ENCODE measurements at regions not wholly inside any gene's neighbourhood (a gene's known extent, or its start where the extent isn't known, plus 50 kb on each side); places are given as distances from the start of the nearest gene placed in this dataset.

DNA sequence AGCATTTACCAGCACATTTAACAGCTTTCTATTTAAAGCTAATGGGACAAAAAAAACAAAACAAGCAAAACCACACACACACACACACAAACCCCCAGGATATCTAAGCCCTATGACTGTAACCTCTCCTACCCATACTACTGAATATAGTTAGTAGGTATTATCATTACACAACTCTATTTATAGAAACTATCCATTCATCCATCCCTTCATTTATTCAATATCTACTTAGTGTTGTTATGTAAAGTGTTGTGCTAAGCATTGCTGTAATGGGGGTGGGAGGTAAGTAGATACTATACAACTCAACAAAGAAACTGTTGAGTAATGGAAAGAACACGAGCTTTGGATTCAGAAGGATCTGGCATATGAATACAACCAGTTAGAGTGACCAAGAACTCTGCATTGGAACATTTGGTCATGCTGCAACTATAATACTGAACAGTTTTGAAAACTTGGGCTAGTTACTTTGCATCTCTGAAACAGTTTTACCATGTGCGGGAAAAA lies 82.3 kb upstream of the ZNF608 start:
- Histone ChIP-seq H3K4me2 (ENCODE audit: control insufficient read depth, insufficient read depth) (no peak overlapping the region), H3K9ac (ENCODE audit: control insufficient read depth, insufficient read depth, low read length) (no peak overlapping the region), H3K4me1 (ENCODE audit: control insufficient read depth, insufficient read depth, low read length) (peaks cover 5% of the 10 kb centered on the region; the same call in 1 of the 2 replicates), H3K27ac (ENCODE audit: control insufficient read depth, insufficient read depth) (no peak overlapping the region), H3K4me3 (no peak overlapping the region), H3K36me3 (ENCODE audit: control insufficient read depth in 2 of 2, insufficient read depth in 2 of 2, low read length in 1 of 2) (no peaks in the 10 kb centered on the region), H4K20me1 (ENCODE audit: control insufficient read depth, insufficient read depth) (no peaks in the 10 kb centered on the region), H3K27me3 (replicated peaks in 1 of 2; ENCODE audit: control insufficient read depth in 2 of 2, insufficient read depth in 2 of 2, low read length in 1 of 2) (no peaks in the 10 kb centered on the region), H3K9me3 (replicated peaks; ENCODE audit: control insufficient read depth, insufficient read depth, low read length) (no peaks in the 10 kb centered on the region; the same call in 2 of the 3 replicates), H2AFZ (ENCODE audit: control insufficient read depth, low read depth, low read length) (no peak overlapping the region), H3K79me2 (ENCODE audit: control insufficient read depth, insufficient read depth, low read length) (no peaks in the 10 kb centered on the region)
- DNase-seq (ENCODE audit: low read depth, low spot score) (no peak), ATAC-seq (no peak), FAIRE-seq (no peak)
- CTCF ChIA-PET, result interaction anchor here (1.2 kb wide), 1 partner anchor 10 kb away, joined by 4 read pairs; no protein-coding TSS in a partner anchor
- TF ChIP-seq RBBP5 (conservative IDR thresholded peaks at IDR 0.05) (no peak), RAD21 (IDR thresholded peaks at IDR 0.05; ENCODE audit: insufficient read depth, low read depth, low read length) (no peak), WRNIP1 (IDR thresholded peaks at IDR 0.05; ENCODE audit: borderline replicate concordance, low read depth, low read length) (no peak), EP300 (IDR thresholded peaks at IDR 0.05; ENCODE audit: borderline replicate concordance in 1 of 2, control insufficient read depth in 1 of 2, low read depth in 2 of 2, low read length in 2 of 2) (no peak), RUNX3 (IDR thresholded peaks at IDR 0.05; ENCODE audit: low read length) (0 out of 2 replicates have a peak, but pooled peaks have one; percentile 6)
- TF ChIP-seq, protein P1, sequence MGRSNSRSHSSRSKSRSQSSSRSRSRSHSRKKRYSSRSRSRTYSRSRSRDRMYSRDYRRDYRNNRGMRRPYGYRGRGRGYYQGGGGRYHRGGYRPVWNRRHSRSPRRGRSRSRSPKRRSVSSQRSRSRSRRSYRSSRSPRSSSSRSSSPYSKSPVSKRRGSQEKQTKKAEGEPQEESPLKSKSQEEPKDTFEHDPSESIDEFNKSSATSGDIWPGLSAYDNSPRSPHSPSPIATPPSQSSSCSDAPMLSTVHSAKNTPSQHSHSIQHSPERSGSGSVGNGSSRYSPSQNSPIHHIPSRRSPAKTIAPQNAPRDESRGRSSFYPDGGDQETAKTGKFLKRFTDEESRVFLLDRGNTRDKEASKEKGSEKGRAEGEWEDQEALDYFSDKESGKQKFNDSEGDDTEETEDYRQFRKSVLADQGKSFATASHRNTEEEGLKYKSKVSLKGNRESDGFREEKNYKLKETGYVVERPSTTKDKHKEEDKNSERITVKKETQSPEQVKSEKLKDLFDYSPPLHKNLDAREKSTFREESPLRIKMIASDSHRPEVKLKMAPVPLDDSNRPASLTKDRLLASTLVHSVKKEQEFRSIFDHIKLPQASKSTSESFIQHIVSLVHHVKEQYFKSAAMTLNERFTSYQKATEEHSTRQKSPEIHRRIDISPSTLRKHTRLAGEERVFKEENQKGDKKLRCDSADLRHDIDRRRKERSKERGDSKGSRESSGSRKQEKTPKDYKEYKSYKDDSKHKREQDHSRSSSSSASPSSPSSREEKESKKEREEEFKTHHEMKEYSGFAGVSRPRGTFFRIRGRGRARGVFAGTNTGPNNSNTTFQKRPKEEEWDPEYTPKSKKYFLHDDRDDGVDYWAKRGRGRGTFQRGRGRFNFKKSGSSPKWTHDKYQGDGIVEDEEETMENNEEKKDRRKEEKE (IDR thresholded peaks at IDR 0.05), result no peak
- POLR2A ChIA-PET, result no interaction called here
- 85% methylated on average over 2 of the region's 2 CpGs for WGBS (ENCODE audit: insufficient coverage, insufficient replicate concordance, low lambda C conversion rate, missing lambda C conversion rate)
- BruUV-seq (replicated peaks), result no TSS peak
- intact Hi-C loops (cut with micrococcal nuclease; ENCODE audit: unreplicated experiment) (no loop called here), in situ Hi-C loops (cut with MboI) (no loop called here)
- SMC1A ChIA-PET (ENCODE audit: uncharacterized antibody, unreplicated experiment), result interaction anchor here (1.0 to 1.5 kb wide), 4 partner anchors 11 to 80 kb away, joined by 3 to 5 read pairs (median 4); no protein-coding TSS in a partner anchor
- RAD21 ChIA-PET (ENCODE audit: unreplicated experiment), result interaction anchor here (1.0 to 1.8 kb wide), 4 partner anchors 21 to 107 kb away, joined by 4 to 7 read pairs (median 4); no protein-coding TSS in a partner anchor

Data from GM12878 (cell line).